PC-9 (cell line): ENCODE measurements at regions not wholly inside any gene's neighbourhood (a gene's known extent, or its start where the extent isn't known, plus 50 kb on each side); places are given as distances from the start of the nearest gene placed in this dataset.

Experiments
- BruUV-seq: library from RNA; stranded (reverse); fragments of 400-500 nt; replicated peaks from 2 replicates; lab custom pipeline; 2021; lab: Mats Ljungman, UMichigan
- CTCF ChIA-PET: fragments of 300-600 bp; sonication (Branson Sonifier 250); formaldehyde crosslinking; loops from one replicate; lab custom pipeline; 2022; ENCODE audit warnings: antibody characterized with exemption; lab: Charles Lee
- POLR2A ChIA-PET: fragments of 300-600 bp; sonication (Branson Sonifier 250); formaldehyde crosslinking; loops from one replicate; lab custom pipeline; 2022; ENCODE audit warnings: antibody characterized with exemption; ENCODE audit not compliant: unreplicated experiment; lab: Charles Lee
- DNase-seq, 2 experiments: peaks; one replicate each; pipeline versions ENCODE4 v3.0.0 to v3.0.0-alpha.2; 2015 to 2022; ENCODE audit warnings: mixed read lengths in 1 of 2
- H2AFZ ChIP-seq: fragments of 200-600 bp; sonication (generic); 2 replicates; pipeline ENCODE4 v1.8.1; 2017; ENCODE audit warnings: antibody characterized with exemption
- H3F3A ChIP-seq: fragments of 200-600 bp; sonication (generic); 2 replicates; pipeline ENCODE4 v1.8.1; 2017; ENCODE audit warnings: antibody characterized with exemption, mild to moderate bottlenecking, low read depth; ENCODE audit not compliant: insufficient read depth
- H3K27ac ChIP-seq: fragments of 200-600 bp; sonication (generic); 2 replicates; pipeline ENCODE4 v1.6.1; 2016; ENCODE audit warnings: mixed run types
- H3K27me3 ChIP-seq: fragments of 200-600 bp; sonication (generic); 2 replicates; pipeline ENCODE4 v1.6.1; 2016; ENCODE audit warnings: low read depth, mixed run types; ENCODE audit not compliant: insufficient read depth
- H3K36me3 ChIP-seq: fragments of 200-600 bp; sonication (generic); 2 replicates; pipeline ENCODE4 v1.6.1; 2016; ENCODE audit warnings: low read depth, mixed run types
- H3K4me1 ChIP-seq: fragments of 200-600 bp; sonication (generic); replicated peaks from 2 replicates; pipeline ENCODE4 v1.6.1; 2016; ENCODE audit warnings: mixed run types; ENCODE audit not compliant: insufficient read depth
- H3K4me2 ChIP-seq: fragments of 200-600 bp; sonication (generic); 2 replicates; pipeline ENCODE4 v1.6.1; 2017; ENCODE audit warnings: mixed run types
- H3K4me3 ChIP-seq: fragments of 200-600 bp; sonication (generic); 2 replicates; pipeline ENCODE4 v1.6.1; 2016; ENCODE audit warnings: mixed run types
- H3K79me2 ChIP-seq: fragments of 200-600 bp; sonication (generic); 2 replicates; pipeline ENCODE4 v1.6.1; 2017; ENCODE audit warnings: low read depth, mixed run types
- H3K9me2 ChIP-seq: fragments of 200-600 bp; sonication (generic); 2 replicates; pipeline ENCODE4 v1.8.1; 2017; ENCODE audit warnings: mild to moderate bottlenecking; ENCODE audit not compliant: insufficient read depth
- H3K9me3 ChIP-seq: fragments of 200-600 bp; sonication (generic); 2 replicates; pipeline ENCODE4 v1.8.1; 2016; ENCODE audit warnings: low read depth; ENCODE audit not compliant: insufficient read depth
- H4K20me1 ChIP-seq: fragments of 200-600 bp; sonication (generic); 2 replicates; pipeline ENCODE4 v1.8.1; 2017; ENCODE audit not compliant: insufficient read depth
- CTCF ChIP-seq: fragments of 200-600 bp; sonication (generic); conservative IDR thresholded peaks from 2 replicates; pipeline ENCODE4 v1.6.1; 2017; ENCODE audit warnings: mixed run types, antibody characterized with exemption, mild to moderate bottlenecking, moderate library complexity
- EZH2 ChIP-seq: fragments of 200-600 bp; sonication (generic); IDR thresholded peaks from 2 replicates; pipeline ENCODE4 v1.8.0; 2017; ENCODE audit warnings: antibody characterized with exemption, low read depth
- intact Hi-C: fragments of 100-400 bp; cut with micrococcal nuclease; formaldehyde crosslinking; loops from one replicate; pipeline ENCODE4 v1.10.0; 2022; ENCODE audit not compliant: unreplicated experiment

GRCh38 chr21:19842601-19843000 lies 1155.6 kb upstream of the NCAM2 start:
- H3K36me3 ChIP-seq, result no peaks in the 10 kb centered on the region
- no peaks in the 10 kb centered on the region for H3K79me2 ChIP-seq
- no peaks in the 10 kb centered on the region for H3K4me1 ChIP-seq
- no peak for DNase-seq
- H3K4me2 ChIP-seq, result no peak overlapping the region
- TF ChIP-seq EZH2 (no peak), CTCF (no peak)
- H3F3A ChIP-seq, result no peaks in the 10 kb centered on the region
- no TSS peak for BruUV-seq
- no peaks in the 10 kb centered on the region for H4K20me1 ChIP-seq
- no peak overlapping the region for H2AFZ ChIP-seq
- ChIA-PET POLR2A (no interaction called here), CTCF (no interaction called here)
- H3K27ac ChIP-seq, result no peak overlapping the region
- intact Hi-C loops, result no loop called here
- H3K27me3 ChIP-seq, result no peaks in the 10 kb centered on the region
- H3K9me2 ChIP-seq, result no peaks in the 10 kb centered on the region
- H3K4me3 ChIP-seq, result no peak overlapping the region
- H3K9me3 ChIP-seq, result no peaks in the 10 kb centered on the region

GRCh38 chr21:19844334-19844733 lies 1153.9 kb upstream of the NCAM2 start:
- no peak overlapping the region for H2AFZ ChIP-seq
- H3K27ac ChIP-seq, result no peak overlapping the region
- H3K4me1 ChIP-seq, result no peaks in the 10 kb centered on the region
- CTCF ChIA-PET, result no interaction called here
- no peak overlapping the region for H3K4me3 ChIP-seq
- H4K20me1 ChIP-seq, result no peaks in the 10 kb centered on the region
- no peak for TF ChIP-seq EZH2
- TF ChIP-seq CTCF, result no peak
- no peaks in the 10 kb centered on the region for H3K79me2 ChIP-seq
- H3K36me3 ChIP-seq, result no peaks in the 10 kb centered on the region
- no peaks in the 10 kb centered on the region for H3F3A ChIP-seq
- intact Hi-C loops, result no loop called here
- H3K4me2 ChIP-seq, result no peak overlapping the region
- DNase-seq, result no peak
- no peaks in the 10 kb centered on the region for H3K27me3 ChIP-seq
- BruUV-seq, result no TSS peak
- no peaks in the 10 kb centered on the region for H3K9me2 ChIP-seq
- POLR2A ChIA-PET, result no interaction called here
- no peaks in the 10 kb centered on the region for H3K9me3 ChIP-seq

DNA sequence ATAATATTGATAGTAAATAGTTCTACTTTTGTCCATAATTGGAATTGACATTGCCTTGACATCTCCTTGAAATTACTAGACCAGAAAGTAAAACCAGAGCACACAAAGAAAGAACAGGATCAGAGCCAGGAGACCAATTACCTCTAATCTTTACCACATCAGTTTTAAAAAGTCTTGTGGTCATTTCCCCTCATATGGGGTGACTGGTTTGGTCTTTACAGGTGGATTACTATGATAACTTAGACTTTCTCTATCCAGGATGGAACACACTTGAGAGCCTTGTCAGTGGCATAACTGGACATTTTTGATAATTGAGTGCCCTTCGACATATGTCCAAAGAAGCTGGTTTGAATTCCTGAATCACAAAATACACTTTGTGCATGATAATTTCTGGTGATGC lies 1148.1 kb upstream of the NCAM2 start:
- Histone ChIP-seq H3K27me3 (no peaks in the 10 kb centered on the region), H3F3A (no peaks in the 10 kb centered on the region), H3K79me2 (no peaks in the 10 kb centered on the region), H3K36me3 (no peaks in the 10 kb centered on the region), H3K4me1 (no peaks in the 10 kb centered on the region), H3K27ac (no peak overlapping the region), H3K9me2 (no peaks in the 10 kb centered on the region), H2AFZ (no peak overlapping the region), H3K9me3 (no peaks in the 10 kb centered on the region; the same call in 1 of the 2 replicates), H3K4me3 (no peak overlapping the region), H4K20me1 (no peaks in the 10 kb centered on the region), H3K4me2 (no peak overlapping the region)
- TF ChIP-seq CTCF (no peak), EZH2 (no peak)
- no peak for DNase-seq
- POLR2A ChIA-PET, result no interaction called here
- intact Hi-C loops, result no loop called here
- CTCF ChIA-PET, result no interaction called here
- BruUV-seq, result no TSS peak
